HL-60/S4 treated with retinoic acid at 250 ng/mL for 4 days and 3 days (cell line): ENCODE measurements at regions not wholly inside any gene's neighbourhood (a gene's known extent, or its start where the extent isn't known, plus 50 kb on each side); places are given as distances from the start of the nearest gene placed in this dataset.

Source experiments
- in situ Hi-C: fragments of 300-500 bp; cut with MboI; formaldehyde crosslinking; loops from 2 replicates; pipeline ENCODE4 v1.7.0; 2022; ENCODE audit warnings: low sequenced_read_pairs

GRCh38 chr13:76751278-76751677 is 134.9 kb downstream of the KCTD12 start:
- in situ Hi-C loops, result no loop called here

DNA sequence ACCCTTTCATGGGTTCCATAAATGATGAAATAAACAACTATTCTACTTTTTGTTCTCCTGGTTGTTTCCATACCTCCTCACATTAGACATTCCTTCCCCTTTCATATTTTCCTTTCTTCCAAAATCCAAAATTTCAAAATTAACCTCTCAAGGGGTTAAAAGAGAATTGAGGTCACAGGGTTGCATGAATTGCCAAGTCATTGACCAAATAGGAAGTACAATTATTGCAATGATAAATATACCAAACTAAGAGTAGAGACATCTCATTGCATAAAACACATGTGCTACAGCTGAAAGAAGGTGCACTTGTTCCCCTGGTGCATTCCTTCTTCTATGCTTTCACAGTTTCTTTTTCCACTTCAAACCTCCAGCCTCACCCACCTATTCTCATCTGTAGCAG is 136.1 kb downstream of the KCTD12 start:
- in situ Hi-C loops, result no loop called here

GRCh38 chr13:76745261-76746200 is 140.7 kb downstream of the KCTD12 start:
- in situ Hi-C loops, result no loop called here

GRCh38 chr13:76741624-76742023 is 144.6 kb downstream of the KCTD12 start:
- in situ Hi-C loops, result no loop called here

DNA sequence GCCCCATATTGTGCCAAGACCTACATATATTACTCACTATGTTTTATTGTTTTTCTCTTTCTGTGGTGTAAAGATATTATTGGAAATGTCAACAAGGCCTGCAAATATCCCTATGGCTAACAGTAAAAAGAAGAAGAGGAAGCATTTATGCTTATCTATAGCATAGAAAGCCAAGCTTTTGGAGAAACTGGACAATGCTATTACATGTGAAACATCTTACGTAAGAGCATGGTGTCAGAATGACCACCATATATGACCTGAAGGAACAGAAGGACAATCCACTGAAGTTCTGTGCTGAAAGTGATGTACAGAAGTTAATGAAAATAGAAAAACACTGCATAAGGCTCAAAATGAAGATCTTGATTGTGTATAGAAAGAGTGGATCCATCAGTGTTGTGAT is 145.2 kb downstream of the KCTD12 start:
- in situ Hi-C loops, result no loop called here

DNA sequence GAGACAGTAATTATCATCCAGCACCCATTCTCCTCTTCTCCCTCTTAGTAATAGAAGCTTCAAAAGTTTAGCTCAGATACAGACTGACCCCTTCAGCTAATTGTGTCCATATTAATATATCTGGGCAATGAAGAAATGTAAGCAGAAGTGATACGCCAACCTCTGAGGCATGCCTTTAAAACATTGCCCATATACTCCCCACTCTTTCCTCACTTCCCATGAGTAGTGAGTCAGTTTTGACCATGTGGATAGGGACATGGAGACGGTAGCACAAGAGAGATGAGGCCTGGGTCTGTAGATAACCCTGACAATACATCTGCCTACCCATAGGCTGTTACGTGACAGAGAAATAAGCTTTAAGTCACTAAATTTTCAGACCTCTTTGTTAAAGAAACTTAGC is 147.6 kb downstream of the KCTD12 start:
- in situ Hi-C loops, result no loop called here

DNA sequence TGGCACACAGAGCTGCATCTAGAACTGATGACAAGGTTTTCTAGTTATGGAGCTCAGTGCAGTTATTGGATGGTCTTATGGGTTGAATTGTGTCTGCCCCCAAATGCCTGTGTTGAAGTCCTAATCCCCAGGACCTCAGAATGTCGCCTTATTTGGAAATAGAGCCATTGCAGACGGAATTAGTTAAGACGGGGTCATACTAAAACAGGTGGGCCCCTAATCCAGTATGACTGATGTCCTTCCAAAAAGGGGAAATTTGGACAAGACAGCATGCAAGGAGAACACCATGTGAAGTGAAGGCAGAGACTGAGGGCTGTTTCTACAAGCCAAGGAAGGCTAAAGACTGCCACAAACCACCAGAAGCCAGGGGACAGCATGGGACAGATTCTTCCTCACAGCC is 148.7 kb downstream of the KCTD12 start:
- in situ Hi-C loops, result no loop called here

DNA sequence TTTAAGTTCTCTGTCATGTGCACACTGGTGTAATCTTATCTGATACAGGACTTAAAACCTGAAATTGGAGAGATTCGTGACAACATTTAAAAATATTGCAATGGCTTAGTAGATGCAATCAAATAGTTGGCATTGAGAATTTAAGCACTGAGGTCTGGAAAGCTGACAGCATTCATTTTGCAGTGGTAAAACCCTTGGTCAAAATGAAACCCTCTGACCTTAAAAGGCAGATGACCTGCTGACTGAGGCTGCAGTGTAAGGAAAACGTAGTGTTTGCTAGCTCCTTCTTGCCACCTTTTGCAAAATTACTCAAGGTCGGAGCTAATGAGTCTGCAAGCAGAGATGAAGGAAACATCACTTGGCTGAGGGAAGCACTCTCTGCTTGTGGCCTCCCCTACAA is 150.6 kb downstream of the KCTD12 start:
- in situ Hi-C loops, result no loop called here

GRCh38 chr13:76733671-76734070 is 152.5 kb downstream of the KCTD12 start:
- in situ Hi-C loops, result no loop called here

- in situ Hi-C loops, result no loop called here
Observed at GRCh38 chr13:76732367-76732766, 153.8 kb downstream of the KCTD12 start.

DNA sequence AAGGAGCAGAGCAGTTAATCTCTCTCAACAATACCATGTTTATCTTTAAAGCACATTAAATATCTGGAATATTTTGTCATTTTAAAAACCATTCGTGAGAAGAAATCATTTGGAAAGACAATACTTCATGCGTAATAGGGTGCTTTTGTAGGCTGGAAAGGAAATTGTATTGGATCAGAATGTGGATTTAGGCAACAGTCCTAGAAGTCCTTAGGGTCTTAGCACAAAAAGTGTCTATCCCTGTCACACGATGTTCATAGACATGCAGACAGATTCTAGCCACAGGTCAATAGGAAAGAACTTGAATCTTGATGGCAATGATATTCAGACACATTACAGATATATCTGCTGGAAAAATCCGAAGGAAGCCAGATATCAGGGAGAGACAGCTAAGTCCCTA is 156.0 kb downstream of the KCTD12 start:
- in situ Hi-C loops, result no loop called here

DNA sequence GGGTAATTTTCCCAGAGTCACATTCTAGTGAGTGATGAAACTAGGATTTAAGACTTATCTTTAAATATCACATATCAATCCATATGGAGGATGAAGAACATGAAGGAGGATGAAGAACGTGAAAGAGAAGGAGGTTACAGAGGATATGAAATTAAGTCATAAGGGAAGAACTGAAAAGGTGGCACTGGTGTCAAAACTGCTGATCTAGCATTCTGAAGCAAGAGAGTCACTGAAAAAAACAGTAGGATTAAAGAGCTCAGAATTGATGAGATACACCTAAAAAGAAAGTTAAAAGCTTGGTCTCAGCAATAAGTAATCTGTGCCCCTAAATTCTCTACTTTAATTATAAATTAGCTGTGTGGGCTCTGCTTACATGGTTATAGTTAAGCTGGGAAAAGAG is 156.5 kb downstream of the KCTD12 start:
- in situ Hi-C loops, result no loop called here

- in situ Hi-C loops, result no loop called here
Observed at GRCh38 chr13:76725896-76726295, 160.3 kb downstream of the KCTD12 start.

- in situ Hi-C loops, result no loop called here
Observed at GRCh38 chr13:76725211-76725610, 161.0 kb downstream of the KCTD12 start.

DNA sequence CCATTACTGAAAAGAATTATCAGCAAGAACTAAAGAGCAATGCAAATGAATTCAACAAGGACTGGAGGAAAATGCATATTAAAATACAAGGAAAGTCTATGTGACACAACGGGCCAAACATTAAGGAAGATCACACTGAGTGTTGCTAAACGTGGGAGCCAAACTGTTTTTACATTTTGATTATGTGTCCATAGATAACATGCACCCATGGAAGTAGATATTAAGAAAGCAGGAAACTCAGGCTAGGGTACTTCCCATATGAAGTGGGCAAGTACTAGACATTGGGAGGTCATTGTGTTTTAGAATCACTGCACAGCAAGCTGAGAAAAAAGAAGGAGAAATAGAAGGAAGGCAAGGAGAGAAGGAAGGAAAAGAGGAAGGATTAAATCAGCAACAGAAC is 161.8 kb downstream of the KCTD12 start:
- in situ Hi-C loops, result no loop called here

GRCh38 chr13:76723551-76724232 is 162.5 kb downstream of the KCTD12 start:
- in situ Hi-C loops, result no loop called here

GRCh38 chr13:76722782-76723181 is 163.4 kb downstream of the KCTD12 start:
- in situ Hi-C loops, result no loop called here

- in situ Hi-C loops, result no loop called here
Observed at GRCh38 chr13:76720821-76721220, 165.4 kb downstream of the KCTD12 start.

DNA sequence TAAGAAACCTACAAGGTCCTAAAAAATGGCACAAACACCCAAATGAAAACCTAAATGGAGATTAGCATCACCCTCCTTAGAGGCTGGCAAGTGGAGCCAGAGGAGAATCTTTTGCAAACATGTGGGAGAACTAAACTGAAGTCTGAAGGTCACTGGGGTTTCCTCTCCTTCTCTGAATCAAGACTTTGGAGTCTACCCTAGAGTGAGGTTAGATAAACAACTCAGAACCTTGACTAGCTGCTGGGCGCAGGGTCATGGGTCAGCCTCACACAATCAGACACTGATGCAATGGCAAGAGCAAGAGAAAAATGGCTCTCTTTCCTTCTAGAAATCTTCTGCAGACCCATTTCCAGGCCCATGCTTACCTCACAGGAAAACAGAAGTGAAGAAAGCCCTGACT is 165.8 kb downstream of the KCTD12 start:
- in situ Hi-C loops, result no loop called here

- in situ Hi-C loops, result no loop called here
Observed at GRCh38 chr13:76719955-76720354, 166.2 kb downstream of the KCTD12 start.

- in situ Hi-C loops, result no loop called here
Observed at GRCh38 chr13:76717092-76717491, 169.1 kb downstream of the KCTD12 start.

DNA sequence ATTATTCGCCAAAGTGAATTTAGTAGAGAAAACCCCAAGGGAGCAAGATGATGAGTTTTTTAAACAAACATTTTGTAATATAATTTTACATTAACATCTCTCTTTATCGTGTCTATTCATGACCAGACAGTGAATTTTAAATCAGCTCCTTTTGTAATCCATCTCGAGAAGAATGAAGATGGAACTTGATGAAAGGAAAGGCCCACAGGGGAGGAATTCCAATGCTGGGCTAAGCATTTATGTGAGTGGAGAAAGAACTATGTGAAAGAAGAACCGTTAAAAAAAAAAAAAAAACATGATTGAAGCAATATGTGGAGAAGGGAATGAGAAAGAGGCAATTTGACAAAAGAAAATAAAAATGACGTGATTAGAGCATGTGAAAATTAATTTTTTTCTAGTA is 170.6 kb downstream of the KCTD12 start:
- in situ Hi-C loops, result no loop called here
